ENCODE measurements at regions not wholly inside any gene's neighbourhood (a gene's known extent, or its start where the extent isn't known, plus 50 kb on each side); places are given as distances from the start of the nearest gene placed in this dataset.
"Not testable (repeated sequence)": the region's sequence is repeated elsewhere in the genome, so short reads cannot be mapped to it uniquely, and the experiment has no call there.

GRCh38 chr3:182406786-182407185 is 386.5 kb upstream of the ATP11B start:
- DNase-seq (ENCODE audit: extremely low spot score, insufficient read length, low read depth): no peak
- FAIRE-seq: no peak

GRCh38 chr3:182410051-182410450 is 383.3 kb upstream of the ATP11B start:
- DNase-seq (ENCODE audit: extremely low spot score, insufficient read length, low read depth) (no peak), FAIRE-seq (no peak)

- no peak for DNase-seq (ENCODE audit: extremely low spot score, insufficient read length, low read depth)
- no peak for FAIRE-seq
Observed at GRCh38 chr3:182412066-182412465, 381.2 kb upstream of the ATP11B start.

GRCh38 chr3:182413061-182413460 is 380.2 kb upstream of the ATP11B start:
- DNase-seq (ENCODE audit: extremely low spot score, insufficient read length, low read depth) (no peak), FAIRE-seq (no peak)

GRCh38 chr3:182413682-182414081 is 379.6 kb upstream of the ATP11B start:
- no peak for FAIRE-seq

GRCh38 chr3:182414586-182414985 is 378.7 kb upstream of the ATP11B start:
- no peak for DNase-seq (ENCODE audit: extremely low spot score, insufficient read length, low read depth)
- no peak for FAIRE-seq

More at GRCh38 chr3:182413682-182414081, 379.6 kb upstream of the ATP11B start:
- DNase-seq (ENCODE audit: extremely low spot score, insufficient read length, low read depth): no peak

- FAIRE-seq (no peak), DNase-seq (ENCODE audit: extremely low spot score, insufficient read length, low read depth) (no peak)
Observed at GRCh38 chr3:182420741-182421140, 372.6 kb upstream of the ATP11B start.

- no peak for DNase-seq (ENCODE audit: extremely low spot score, insufficient read length, low read depth)
- no peak for FAIRE-seq
Observed at GRCh38 chr3:182424006-182424405, 369.3 kb upstream of the ATP11B start.

GRCh38 chr3:182425926-182426718 is 367.2 kb upstream of the ATP11B start:
- not testable (repeated sequence) for FAIRE-seq; DNase-seq (ENCODE audit: extremely low spot score, insufficient read length, low read depth)

GRCh38 chr3:182431972-182432371 is 361.3 kb upstream of the ATP11B start:
- DNase-seq (ENCODE audit: extremely low spot score, insufficient read length, low read depth); FAIRE-seq: not testable (repeated sequence)

- DNase-seq (ENCODE audit: extremely low spot score, insufficient read length, low read depth): no peak
- no peak for FAIRE-seq
Observed at GRCh38 chr3:182435860-182436259, 357.4 kb upstream of the ATP11B start.

GRCh38 chr3:182436547-182436946 is 356.8 kb upstream of the ATP11B start:
- no peak for DNase-seq (ENCODE audit: extremely low spot score, insufficient read length, low read depth)
- FAIRE-seq: no peak

- no peak for FAIRE-seq
- DNase-seq (ENCODE audit: extremely low spot score, insufficient read length, low read depth): no peak
Observed at GRCh38 chr3:182438398-182438797, 354.9 kb upstream of the ATP11B start.

GRCh38 chr3:182440101-182440500 is 353.2 kb upstream of the ATP11B start:
- FAIRE-seq (no peak), DNase-seq (ENCODE audit: extremely low spot score, insufficient read length, low read depth) (no peak)

GRCh38 chr3:182445576-182445975 is 347.7 kb upstream of the ATP11B start:
- no peak for FAIRE-seq
- no peak for DNase-seq (ENCODE audit: extremely low spot score, insufficient read length, low read depth)

- DNase-seq (ENCODE audit: extremely low spot score, insufficient read length, low read depth) (no peak), FAIRE-seq (no peak)
Observed at GRCh38 chr3:182450942-182451787, 342.1 kb upstream of the ATP11B start.

GRCh38 chr3:182451871-182452270 is 341.4 kb upstream of the ATP11B start:
- FAIRE-seq (no peak), DNase-seq (ENCODE audit: extremely low spot score, insufficient read length, low read depth) (no peak)

GRCh38 chr3:182455011-182455410 is 338.3 kb upstream of the ATP11B start:
- FAIRE-seq (no peak), DNase-seq (ENCODE audit: extremely low spot score, insufficient read length, low read depth) (no peak)

GRCh38 chr3:182460303-182460702 is 333.0 kb upstream of the ATP11B start:
- no peak for FAIRE-seq

GRCh38 chr3:182462152-182462551 is 331.2 kb upstream of the ATP11B start:
- DNase-seq (ENCODE audit: extremely low spot score, insufficient read length, low read depth) (no peak), FAIRE-seq (no peak)

More at GRCh38 chr3:182460303-182460702, 333.0 kb upstream of the ATP11B start:
- DNase-seq (ENCODE audit: extremely low spot score, insufficient read length, low read depth): no peak

GRCh38 chr3:182464513-182465145 is 328.7 kb upstream of the ATP11B start:
- no peak for DNase-seq (ENCODE audit: extremely low spot score, insufficient read length, low read depth)
- FAIRE-seq: no peak

Data from GM18507 (cell line).